K562 (cell line): ENCODE measurements at regions not wholly inside any gene's neighbourhood (a gene's known extent, or its start where the extent isn't known, plus 50 kb on each side); places are given as distances from the start of the nearest gene placed in this dataset.

Experiments used
- ATAC-seq: fragments of 200-7000 bp; cut with Tn5 transposase; 3 replicates; pipeline ENCODE4 v1.9.1; 2020; ENCODE audit warnings: moderate library complexity
- BruUV-seq: library from RNA; stranded (reverse); fragments of 400-500 nt; replicated peaks from 2 replicates; lab custom pipeline; 2021; lab: Mats Ljungman, UMichigan
- CTCF ChIA-PET: fragments of 300-600 bp; formaldehyde crosslinking; extraction: SDS; loops from one replicate; lab custom pipeline; 2021; ENCODE audit warnings: low intra/inter-chr PET ratio; lab: Yijun Ruan, JAX
- POLR2A ChIA-PET: fragments of 300-600, 350-650 bp; sonication (Branson Sonifier 250); formaldehyde crosslinking; extraction: SDS; loops from one replicate; lab custom pipeline; 2021; ENCODE audit warnings: antibody characterized with exemption, inconsistent platforms; lab: Yijun Ruan, JAX
- DNase-seq, 4 experiments: peaks; one replicate each; pipeline versions ENCODE4 v3.0.0 to v3.0.0-alpha.2; 2011 to 2018; ENCODE audit warnings: low spot score in 3 of 4, mixed read lengths in 3 of 4; ENCODE audit errors: extremely low read depth in 1 of 4
- FAIRE-seq: peaks from 2 replicates; lab custom pipeline; 2011; peaks lifted over from hg19 to GRCh38; lab: Jason Lieb, UNC
- H2AFZ ChIP-seq: 2 replicates; pipeline ENCODE4 v1.6.0; 2011; ENCODE audit warnings: low read depth, low read length, control low read depth, inconsistent platforms
- H3K27ac ChIP-seq: fragments of 200-600 bp; 3 replicates; pipeline ENCODE4 v1.8.0; 2011; ENCODE audit warnings: low read depth, mild to moderate bottlenecking, control low read depth, inconsistent platforms, low read length, moderate library complexity, mixed read lengths; ENCODE audit errors: extremely low read depth
- H3K27me3 ChIP-seq, 2 experiments: fragments of 300-600 bp in 1 of 2; 2 replicates in 1 of 2; 3 replicates in 1 of 2; pipeline versions ENCODE4 v1.6.0 to v1.8.0; 2011; ENCODE audit warnings: inconsistent platforms in 2 of 2, low read length in 2 of 2, mild to moderate bottlenecking in 1 of 2, mixed read lengths in 1 of 2, moderate library complexity in 1 of 2; ENCODE audit not compliant: control insufficient read depth in 2 of 2, insufficient read depth in 2 of 2
- H3K36me3 ChIP-seq: fragments of 300-600 bp; 3 replicates; pipeline ENCODE4 v1.8.0; 2011; ENCODE audit warnings: mild to moderate bottlenecking, low read length, inconsistent platforms; ENCODE audit not compliant: control insufficient read depth, insufficient read depth
- H3K4me1 ChIP-seq, 2 experiments: fragments of 200-600 bp in 1 of 2; replicated peaks in 1 of 2; 2 replicates in 1 of 2; 3 replicates in 1 of 2; pipeline versions ENCODE4 v1.5.1 to v1.8.0; 2011; ENCODE audit warnings: inconsistent platforms in 2 of 2, low read length in 2 of 2, mild to moderate bottlenecking in 1 of 2, mixed read lengths in 1 of 2, moderate library complexity in 1 of 2; ENCODE audit not compliant: control insufficient read depth in 2 of 2, insufficient read depth in 2 of 2
- H3K4me2 ChIP-seq: 2 replicates; pipeline ENCODE4 v1.6.1; 2011; ENCODE audit warnings: low read length, control low read depth, inconsistent platforms, mixed read lengths; ENCODE audit not compliant: insufficient read depth
- H3K4me3 ChIP-seq: fragments of 200-600 bp; sonication (generic), shearing (Covaris generic); 2 replicates; pipeline ENCODE4 v1.5.1; 2016; ENCODE audit warnings: control low read depth, inconsistent platforms
- H3K79me2 ChIP-seq: fragments of 200-600 bp; 3 replicates; pipeline ENCODE4 v1.8.0; 2011; ENCODE audit warnings: low read length, inconsistent platforms; ENCODE audit not compliant: control insufficient read depth, insufficient read depth
- H3K9ac ChIP-seq, 2 experiments: 2 replicates each; pipeline versions ENCODE4 v1.6.0 to v1.6.1; 2011; ENCODE audit warnings: low read depth in 2 of 2, low read length in 2 of 2, control low read depth in 1 of 2, inconsistent platforms in 1 of 2, mild to moderate bottlenecking in 1 of 2, mixed read lengths in 1 of 2; ENCODE audit not compliant: insufficient read depth in 1 of 2
- H3K9me1 ChIP-seq: one replicate; pipeline ENCODE4 v1.6.0; 2011; ENCODE audit warnings: inconsistent platforms, mild to moderate bottlenecking, low read length, moderate library complexity; ENCODE audit not compliant: control insufficient read depth, insufficient read depth
- H3K9me3 ChIP-seq: replicated peaks from 2 replicates; pipeline ENCODE4 v1.5.1; 2011; ENCODE audit warnings: low read depth, low read length, inconsistent platforms; ENCODE audit not compliant: control insufficient read depth, insufficient read depth
- H4K20me1 ChIP-seq: replicated peaks from 2 replicates; pipeline ENCODE4 v1.6.1; 2011; ENCODE audit warnings: low read length, inconsistent platforms, mixed read lengths; ENCODE audit not compliant: control insufficient read depth, insufficient read depth
- ERF ChIP-seq: fragments of 450-650 bp; formaldehyde crosslinking; IDR thresholded peaks from 2 replicates; pipeline ENCODE4 v1.4.0; 2020; ENCODE audit warnings: mild to moderate bottlenecking, mixed read lengths
- ETS1 ChIP-seq: conservative IDR thresholded peaks from 2 replicates; pipeline ENCODE4 v1.6.1; 2011; ENCODE audit warnings: low read depth, mild to moderate bottlenecking, low read length; ENCODE audit not compliant: control insufficient read depth
- LCOR ChIP-seq: sonication (generic); formaldehyde crosslinking; IDR thresholded peaks from 2 replicates; pipeline ENCODE4 v1.8.0; 2022; ENCODE audit warnings: mild to moderate bottlenecking, missing genetic modification reagents
- MBD2 ChIP-seq: sonication (generic); IDR thresholded peaks from 2 replicates; pipeline ENCODE4 v1.6.1; 2016; ENCODE audit warnings: low read depth, borderline replicate concordance
- MEF2D ChIP-seq: conservative IDR thresholded peaks from 2 replicates; pipeline ENCODE4 v1.6.1; 2016; ENCODE audit warnings: low read depth, missing genetic modification characterization, missing compliant biosample characterization
- NELFE ChIP-seq: IDR thresholded peaks from 2 replicates; pipeline ENCODE4 v1.6.1; 2011; ENCODE audit warnings: mild to moderate bottlenecking; ENCODE audit not compliant: insufficient read depth, insufficient read length
- NUFIP1 ChIP-seq: fragments of 450-650 bp; IDR thresholded peaks from 2 replicates; pipeline ENCODE4 v1.6.1; 2018; ENCODE audit not compliant: partially characterized antibody
- POLR2AphosphoS5 ChIP-seq: IDR thresholded peaks from 2 replicates; pipeline ENCODE4 v1.6.1; 2011; ENCODE audit warnings: mild to moderate bottlenecking, low read depth, low read length, moderate library complexity; ENCODE audit not compliant: control insufficient read depth, insufficient read depth
- RBM25 ChIP-seq: fragments of 200-400 bp; formaldehyde crosslinking; IDR thresholded peaks from 2 replicates; pipeline ENCODE4 v1.6.1; 2018; ENCODE audit warnings: low read length, low read depth, moderate library complexity; ENCODE audit not compliant: severe bottlenecking
- TFE3 ChIP-seq: fragments of 450-650 bp; formaldehyde crosslinking; IDR thresholded peaks from 2 replicates; pipeline ENCODE4 v1.4.0; 2020; ENCODE audit warnings: mild to moderate bottlenecking, mixed read lengths
- ZNF75A ChIP-seq: fragments of 450-650 bp; formaldehyde crosslinking; IDR thresholded peaks from 2 replicates; pipeline ENCODE4 v1.4.0; 2020; ENCODE audit warnings: mild to moderate bottlenecking
- WGBS: fragments of 100-300 bp; shearing (Covaris generic); methylation state at CpG from one replicate; pipeline ENCODE4 v1.1.6; 2016; ENCODE audit warnings: low coverage, mixed read lengths; ENCODE audit not compliant: insufficient coverage; ENCODE audit errors: missing lambda C conversion rate; 5-methylcytosine and 5-hydroxymethylcytosine counted together
- in situ Hi-C: fragments of 300-500 bp; cut with MboI; formaldehyde crosslinking; loops from 4 replicates; pipeline ENCODE4 v1.15.0; 2018; ENCODE audit warnings: inconsistent platforms, mixed read lengths
- intact Hi-C: fragments of 100-400 bp; cut with micrococcal nuclease; formaldehyde crosslinking; loops from 2 replicates; pipeline ENCODE4 v1.14.2; 2022

GRCh38 chr3:34575776-34576175, 777.3 kb downstream of the PDCD6IP start:
- in situ Hi-C loops = no loop called here
- Histone ChIP-seq H2AFZ (no peak overlapping the region), H3K36me3 (no peaks in the 10 kb centered on the region), H3K9me3 (no peaks in the 10 kb centered on the region; the same call in 1 of the 2 replicates)
- 0% methylated on average over 3 of the region's 3 CpGs for WGBS
- TF ChIP-seq MBD2 = no peak
- TF ChIP-seq POLR2AphosphoS5 = no peak
- TF ChIP-seq NUFIP1 = no peak
- TF ChIP-seq ERF = no peak
- no peak for TF ChIP-seq MEF2D (tag)
- TF ChIP-seq LCOR (CRISPR knock-in tag) = no peak
- TF ChIP-seq ZNF75A (CRISPR knock-in tag) = no peak
- TF ChIP-seq RBM25 = no peak
- TF ChIP-seq NELFE = no peak
- TF ChIP-seq TFE3 (CRISPR knock-in tag) = no peak
- no peak for TF ChIP-seq ETS1
- TF ChIP-seq, all 486 proteins: peak for 0
- BruUV-seq = no TSS peak
- no peak overlapping the region for H3K4me3 ChIP-seq
- H3K27ac ChIP-seq = no peak overlapping the region
- ATAC-seq = no peak
- H3K27me3 ChIP-seq = no peaks in the 10 kb centered on the region
- no peak overlapping the region for H3K4me2 ChIP-seq
- FAIRE-seq = no peak
- no peaks in the 10 kb centered on the region for H3K9me1 ChIP-seq
- no peak for DNase-seq
- ChIA-PET POLR2A (no interaction called here), CTCF (no interaction called here)
- intact Hi-C loops = no loop called here
- no peak overlapping the region for H3K9ac ChIP-seq
- no peaks in the 10 kb centered on the region for H4K20me1 ChIP-seq
- H3K4me1 ChIP-seq = no peaks in the 10 kb centered on the region
- no peaks in the 10 kb centered on the region for H3K79me2 ChIP-seq
